SK-N-SH (cell line): ENCODE measurements at regions not wholly inside any gene's neighbourhood (a gene's known extent, or its start where the extent isn't known, plus 50 kb on each side); places are given as distances from the start of the nearest gene placed in this dataset.

Source experiments
- EP300 ChIP-seq, 2 experiments: IDR thresholded peaks; 2 replicates each; pipeline versions ENCODE4 v1.4.0 to v1.6.1; 2012; ENCODE audit warnings: borderline replicate concordance in 1 of 2, low read depth in 1 of 2, low read length in 1 of 2
- GABPA ChIP-seq: IDR thresholded peaks from 2 replicates; pipeline ENCODE4 v1.4.0; 2012; ENCODE audit warnings: low read depth, mild to moderate bottlenecking
- MXI1 ChIP-seq: IDR thresholded peaks from 2 replicates; pipeline ENCODE4 v1.6.1; 2012; ENCODE audit warnings: mild to moderate bottlenecking, low read depth, low read length, improper control_type of control experiment
- SMC3 ChIP-seq: IDR thresholded peaks from 2 replicates; pipeline ENCODE4 v1.6.1; 2012; ENCODE audit warnings: low read depth, low read length, improper control_type of control experiment
- TAF1 ChIP-seq: IDR thresholded peaks from 2 replicates; pipeline ENCODE4 v1.6.1; 2012; ENCODE audit warnings: low read depth, mild to moderate bottlenecking, low read length, moderate library complexity, borderline replicate concordance
- TEAD4 ChIP-seq: IDR thresholded peaks from 2 replicates; pipeline ENCODE4 v1.4.0; 2012; ENCODE audit warnings: mild to moderate bottlenecking, borderline replicate concordance; ENCODE audit not compliant: insufficient read depth
- YY1 ChIP-seq: IDR thresholded peaks from 2 replicates; pipeline ENCODE4 v1.4.0; 2012; ENCODE audit warnings: low read depth, mild to moderate bottlenecking
- TF ChIP-seq, protein P1 (sequence below): fragments of 200-600 bp; sonication (generic); IDR thresholded peaks from 2 replicates; pipeline ENCODE4 v1.6.1; 2017; ENCODE audit warnings: antibody characterized with exemption, mild to moderate bottlenecking, moderate library complexity
- TF ChIP-seq, protein P2 (sequence below): IDR thresholded peaks from 2 replicates; pipeline ENCODE4 v1.6.1; 2012; ENCODE audit warnings: mild to moderate bottlenecking, low read depth, low read length, moderate library complexity
- TF ChIP-seq, protein P3 (sequence below): IDR thresholded peaks from 2 replicates; pipeline ENCODE4 v1.4.0; 2012; ENCODE audit warnings: low read depth, borderline replicate concordance
- TF ChIP-seq, protein P4 (sequence below): IDR thresholded peaks from 2 replicates; pipeline ENCODE4 v1.4.0; 2012; ENCODE audit warnings: low read depth, borderline replicate concordance
- TF ChIP-seq, protein P5 (sequence below): IDR thresholded peaks from 2 replicates; pipeline ENCODE4; 2012

DNA sequence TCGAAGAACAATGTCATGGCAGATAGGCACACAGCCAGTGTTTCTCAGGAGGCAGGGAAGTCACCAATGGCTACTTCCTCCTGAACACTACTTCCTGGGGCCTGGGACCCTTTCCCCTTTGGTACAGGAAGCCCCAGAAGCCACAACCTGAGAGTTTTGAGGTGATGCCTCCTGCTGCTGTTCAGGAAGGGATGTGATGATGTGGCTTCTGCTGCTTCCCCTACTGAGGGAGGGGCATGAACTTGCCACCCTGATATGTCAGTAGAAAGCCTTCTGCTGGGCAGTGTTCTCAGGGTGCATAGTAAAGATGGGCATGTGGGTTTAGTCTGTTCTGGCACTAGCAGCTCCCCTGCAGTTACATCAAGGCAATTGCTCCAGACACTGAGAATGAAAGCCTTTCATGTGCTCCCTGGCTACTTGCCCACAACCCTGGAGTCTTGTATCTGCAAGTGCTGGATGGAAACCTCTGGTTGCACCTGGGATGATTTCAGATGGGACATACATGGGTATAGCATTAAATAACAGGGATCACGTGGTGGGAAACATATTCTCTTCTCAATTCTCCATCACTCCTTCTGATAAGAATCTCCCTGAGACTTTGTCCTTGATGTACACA lies 69.3 kb downstream of the ADRA2A start:
- TF ChIP-seq, protein P1, sequence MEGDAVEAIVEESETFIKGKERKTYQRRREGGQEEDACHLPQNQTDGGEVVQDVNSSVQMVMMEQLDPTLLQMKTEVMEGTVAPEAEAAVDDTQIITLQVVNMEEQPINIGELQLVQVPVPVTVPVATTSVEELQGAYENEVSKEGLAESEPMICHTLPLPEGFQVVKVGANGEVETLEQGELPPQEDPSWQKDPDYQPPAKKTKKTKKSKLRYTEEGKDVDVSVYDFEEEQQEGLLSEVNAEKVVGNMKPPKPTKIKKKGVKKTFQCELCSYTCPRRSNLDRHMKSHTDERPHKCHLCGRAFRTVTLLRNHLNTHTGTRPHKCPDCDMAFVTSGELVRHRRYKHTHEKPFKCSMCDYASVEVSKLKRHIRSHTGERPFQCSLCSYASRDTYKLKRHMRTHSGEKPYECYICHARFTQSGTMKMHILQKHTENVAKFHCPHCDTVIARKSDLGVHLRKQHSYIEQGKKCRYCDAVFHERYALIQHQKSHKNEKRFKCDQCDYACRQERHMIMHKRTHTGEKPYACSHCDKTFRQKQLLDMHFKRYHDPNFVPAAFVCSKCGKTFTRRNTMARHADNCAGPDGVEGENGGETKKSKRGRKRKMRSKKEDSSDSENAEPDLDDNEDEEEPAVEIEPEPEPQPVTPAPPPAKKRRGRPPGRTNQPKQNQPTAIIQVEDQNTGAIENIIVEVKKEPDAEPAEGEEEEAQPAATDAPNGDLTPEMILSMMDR, result no peak
- no peak for TF ChIP-seq TAF1
- TF ChIP-seq SMC3, result no peak
- TF ChIP-seq EP300 (IDR thresholded peaks at IDR 0.05; ENCODE audit: borderline replicate concordance in 1 of 2, low read depth in 1 of 2, low read length in 1 of 2), result no peak
- TF ChIP-seq, protein P2, sequence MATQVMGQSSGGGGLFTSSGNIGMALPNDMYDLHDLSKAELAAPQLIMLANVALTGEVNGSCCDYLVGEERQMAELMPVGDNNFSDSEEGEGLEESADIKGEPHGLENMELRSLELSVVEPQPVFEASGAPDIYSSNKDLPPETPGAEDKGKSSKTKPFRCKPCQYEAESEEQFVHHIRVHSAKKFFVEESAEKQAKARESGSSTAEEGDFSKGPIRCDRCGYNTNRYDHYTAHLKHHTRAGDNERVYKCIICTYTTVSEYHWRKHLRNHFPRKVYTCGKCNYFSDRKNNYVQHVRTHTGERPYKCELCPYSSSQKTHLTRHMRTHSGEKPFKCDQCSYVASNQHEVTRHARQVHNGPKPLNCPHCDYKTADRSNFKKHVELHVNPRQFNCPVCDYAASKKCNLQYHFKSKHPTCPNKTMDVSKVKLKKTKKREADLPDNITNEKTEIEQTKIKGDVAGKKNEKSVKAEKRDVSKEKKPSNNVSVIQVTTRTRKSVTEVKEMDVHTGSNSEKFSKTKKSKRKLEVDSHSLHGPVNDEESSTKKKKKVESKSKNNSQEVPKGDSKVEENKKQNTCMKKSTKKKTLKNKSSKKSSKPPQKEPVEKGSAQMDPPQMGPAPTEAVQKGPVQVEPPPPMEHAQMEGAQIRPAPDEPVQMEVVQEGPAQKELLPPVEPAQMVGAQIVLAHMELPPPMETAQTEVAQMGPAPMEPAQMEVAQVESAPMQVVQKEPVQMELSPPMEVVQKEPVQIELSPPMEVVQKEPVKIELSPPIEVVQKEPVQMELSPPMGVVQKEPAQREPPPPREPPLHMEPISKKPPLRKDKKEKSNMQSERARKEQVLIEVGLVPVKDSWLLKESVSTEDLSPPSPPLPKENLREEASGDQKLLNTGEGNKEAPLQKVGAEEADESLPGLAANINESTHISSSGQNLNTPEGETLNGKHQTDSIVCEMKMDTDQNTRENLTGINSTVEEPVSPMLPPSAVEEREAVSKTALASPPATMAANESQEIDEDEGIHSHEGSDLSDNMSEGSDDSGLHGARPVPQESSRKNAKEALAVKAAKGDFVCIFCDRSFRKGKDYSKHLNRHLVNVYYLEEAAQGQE, result no peak
- no peak for TF ChIP-seq MXI1
- TF ChIP-seq YY1, result no peak
- no peak for TF ChIP-seq GABPA
- TF ChIP-seq, protein P3, sequence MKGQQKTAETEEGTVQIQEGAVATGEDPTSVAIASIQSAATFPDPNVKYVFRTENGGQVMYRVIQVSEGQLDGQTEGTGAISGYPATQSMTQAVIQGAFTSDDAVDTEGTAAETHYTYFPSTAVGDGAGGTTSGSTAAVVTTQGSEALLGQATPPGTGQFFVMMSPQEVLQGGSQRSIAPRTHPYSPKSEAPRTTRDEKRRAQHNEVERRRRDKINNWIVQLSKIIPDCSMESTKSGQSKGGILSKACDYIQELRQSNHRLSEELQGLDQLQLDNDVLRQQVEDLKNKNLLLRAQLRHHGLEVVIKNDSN, result no peak
- no peak for TF ChIP-seq TEAD4
- TF ChIP-seq, protein P4, sequence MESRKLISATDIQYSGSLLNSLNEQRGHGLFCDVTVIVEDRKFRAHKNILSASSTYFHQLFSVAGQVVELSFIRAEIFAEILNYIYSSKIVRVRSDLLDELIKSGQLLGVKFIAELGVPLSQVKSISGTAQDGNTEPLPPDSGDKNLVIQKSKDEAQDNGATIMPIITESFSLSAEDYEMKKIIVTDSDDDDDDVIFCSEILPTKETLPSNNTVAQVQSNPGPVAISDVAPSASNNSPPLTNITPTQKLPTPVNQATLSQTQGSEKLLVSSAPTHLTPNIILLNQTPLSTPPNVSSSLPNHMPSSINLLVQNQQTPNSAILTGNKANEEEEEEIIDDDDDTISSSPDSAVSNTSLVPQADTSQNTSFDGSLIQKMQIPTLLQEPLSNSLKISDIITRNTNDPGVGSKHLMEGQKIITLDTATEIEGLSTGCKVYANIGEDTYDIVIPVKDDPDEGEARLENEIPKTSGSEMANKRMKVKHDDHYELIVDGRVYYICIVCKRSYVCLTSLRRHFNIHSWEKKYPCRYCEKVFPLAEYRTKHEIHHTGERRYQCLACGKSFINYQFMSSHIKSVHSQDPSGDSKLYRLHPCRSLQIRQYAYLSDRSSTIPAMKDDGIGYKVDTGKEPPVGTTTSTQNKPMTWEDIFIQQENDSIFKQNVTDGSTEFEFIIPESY, result no peak
- TF ChIP-seq, protein P5, sequence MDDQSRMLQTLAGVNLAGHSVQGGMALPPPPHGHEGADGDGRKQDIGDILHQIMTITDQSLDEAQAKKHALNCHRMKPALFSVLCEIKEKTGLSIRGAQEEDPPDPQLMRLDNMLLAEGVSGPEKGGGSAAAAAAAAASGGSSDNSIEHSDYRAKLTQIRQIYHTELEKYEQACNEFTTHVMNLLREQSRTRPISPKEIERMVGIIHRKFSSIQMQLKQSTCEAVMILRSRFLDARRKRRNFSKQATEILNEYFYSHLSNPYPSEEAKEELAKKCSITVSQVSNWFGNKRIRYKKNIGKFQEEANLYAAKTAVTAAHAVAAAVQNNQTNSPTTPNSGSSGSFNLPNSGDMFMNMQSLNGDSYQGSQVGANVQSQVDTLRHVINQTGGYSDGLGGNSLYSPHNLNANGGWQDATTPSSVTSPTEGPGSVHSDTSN, result no peak
